Calu3 (cell line): ENCODE measurements at regions not wholly inside any gene's neighbourhood (a gene's known extent, or its start where the extent isn't known, plus 50 kb on each side); places are given as distances from the start of the nearest gene placed in this dataset.

Experiments used
- BruUV-seq: library from RNA; stranded (reverse); fragments of 400-500 nt; replicated peaks from 2 replicates; lab custom pipeline; 2021; lab: Mats Ljungman, UMichigan
- CTCF ChIA-PET: fragments of 300-600 bp; sonication (Branson Sonifier 250); formaldehyde crosslinking; loops from one replicate; lab custom pipeline; 2022; ENCODE audit warnings: antibody characterized with exemption; lab: Charles Lee
- DNase-seq: peaks from one replicate; pipeline ENCODE4 v3.0.0; 2022
- H3K27ac Mint-ChIP-seq: one replicate; pipeline ENCODE4 v1.8.0; 2022; ENCODE audit warnings: mixed read lengths; ENCODE audit not compliant: unreplicated experiment
- H3K27me3 Mint-ChIP-seq: one replicate; pipeline ENCODE4 v1.8.0; 2022; ENCODE audit warnings: mixed read lengths; ENCODE audit not compliant: unreplicated experiment
- H3K36me3 Mint-ChIP-seq: one replicate; pipeline ENCODE4 v1.8.0; 2022; ENCODE audit warnings: mild to moderate bottlenecking, moderate library complexity, mixed read lengths; ENCODE audit not compliant: insufficient read depth, unreplicated experiment
- H3K4me1 Mint-ChIP-seq: one replicate; pipeline ENCODE4 v1.8.0; 2022; ENCODE audit warnings: mild to moderate bottlenecking, low read depth, mixed read lengths; ENCODE audit not compliant: unreplicated experiment
- H3K4me3 Mint-ChIP-seq: one replicate; pipeline ENCODE4 v1.8.0; 2022; ENCODE audit warnings: mild to moderate bottlenecking, low read depth, moderate library complexity, mixed read lengths; ENCODE audit not compliant: unreplicated experiment
- H3K9me3 Mint-ChIP-seq: one replicate; pipeline ENCODE4 v1.8.0; 2022; ENCODE audit warnings: low read depth, mixed read lengths; ENCODE audit not compliant: unreplicated experiment
- CTCF ChIP-seq: fragments of 200-600 bp; IDR thresholded peaks from one replicate; pipeline ENCODE4 v1.8.0; 2022; ENCODE audit warnings: antibody characterized with exemption; ENCODE audit not compliant: unreplicated experiment
- intact Hi-C: fragments of 100-400 bp; cut with micrococcal nuclease; formaldehyde crosslinking; loops from one replicate; pipeline ENCODE4 v1.10.0; 2022; ENCODE audit not compliant: unreplicated experiment

GRCh38 chr13:23021906-23022305 is 158.9 kb upstream of the SGCG start:
- H3K4me3 Mint-ChIP-seq = no peak overlapping the region
- no peak overlapping the region for H3K27ac Mint-ChIP-seq
- BruUV-seq = no TSS peak
- intact Hi-C loops = no loop called here
- CTCF ChIA-PET = no interaction called here
- no peaks in the 10 kb centered on the region for H3K9me3 Mint-ChIP-seq
- H3K36me3 Mint-ChIP-seq = no peaks in the 10 kb centered on the region
- no peaks in the 10 kb centered on the region for H3K4me1 Mint-ChIP-seq
- H3K27me3 Mint-ChIP-seq = no peaks in the 10 kb centered on the region
- DNase-seq = no peak
- TF ChIP-seq CTCF = no peak

GRCh38 chr13:23022704-23023103 is 158.1 kb upstream of the SGCG start:
- H3K27me3 Mint-ChIP-seq = no peaks in the 10 kb centered on the region
- H3K4me3 Mint-ChIP-seq = no peak overlapping the region
- BruUV-seq = no TSS peak
- no peak for TF ChIP-seq CTCF
- no peak overlapping the region for H3K27ac Mint-ChIP-seq
- H3K9me3 Mint-ChIP-seq = no peaks in the 10 kb centered on the region
- intact Hi-C loops = no loop called here
- H3K36me3 Mint-ChIP-seq = no peaks in the 10 kb centered on the region
- no peaks in the 10 kb centered on the region for H3K4me1 Mint-ChIP-seq
- CTCF ChIA-PET = no interaction called here
- no peak for DNase-seq

- Mint-ChIP-seq H3K9me3 (peaks cover 2% of the 10 kb centered on the region), H3K36me3 (no peaks in the 10 kb centered on the region), H3K4me3 (no peak overlapping the region), H3K4me1 (no peaks in the 10 kb centered on the region), H3K27ac (no peak overlapping the region), H3K27me3 (no peaks in the 10 kb centered on the region)
- no peak for TF ChIP-seq CTCF
- no TSS peak for BruUV-seq
- intact Hi-C loops = no loop called here
- peak; percentile 0 for DNase-seq
- CTCF ChIA-PET = no interaction called here
These were observed 154.7 kb upstream of the SGCG start for GRCh38 chr13:23025864-23026608.

- intact Hi-C loops = no loop called here
- Mint-ChIP-seq H3K4me1 (no peaks in the 10 kb centered on the region), H3K27ac (no peak overlapping the region), H3K36me3 (no peaks in the 10 kb centered on the region), H3K4me3 (no peak overlapping the region), H3K9me3 (peaks cover 2% of the 10 kb centered on the region), H3K27me3 (no peaks in the 10 kb centered on the region)
- DNase-seq = no peak
- no TSS peak for BruUV-seq
- CTCF ChIA-PET = no interaction called here
- no peak for TF ChIP-seq CTCF
These were observed 141.4 kb upstream of the SGCG start for GRCh38 chr13:23039266-23039935.
